ENCODE measurements at regions not wholly inside any gene's neighbourhood (a gene's known extent, or its start where the extent isn't known, plus 50 kb on each side); places are given as distances from the start of the nearest gene placed in this dataset.

- TF ChIP-seq, protein P1, sequence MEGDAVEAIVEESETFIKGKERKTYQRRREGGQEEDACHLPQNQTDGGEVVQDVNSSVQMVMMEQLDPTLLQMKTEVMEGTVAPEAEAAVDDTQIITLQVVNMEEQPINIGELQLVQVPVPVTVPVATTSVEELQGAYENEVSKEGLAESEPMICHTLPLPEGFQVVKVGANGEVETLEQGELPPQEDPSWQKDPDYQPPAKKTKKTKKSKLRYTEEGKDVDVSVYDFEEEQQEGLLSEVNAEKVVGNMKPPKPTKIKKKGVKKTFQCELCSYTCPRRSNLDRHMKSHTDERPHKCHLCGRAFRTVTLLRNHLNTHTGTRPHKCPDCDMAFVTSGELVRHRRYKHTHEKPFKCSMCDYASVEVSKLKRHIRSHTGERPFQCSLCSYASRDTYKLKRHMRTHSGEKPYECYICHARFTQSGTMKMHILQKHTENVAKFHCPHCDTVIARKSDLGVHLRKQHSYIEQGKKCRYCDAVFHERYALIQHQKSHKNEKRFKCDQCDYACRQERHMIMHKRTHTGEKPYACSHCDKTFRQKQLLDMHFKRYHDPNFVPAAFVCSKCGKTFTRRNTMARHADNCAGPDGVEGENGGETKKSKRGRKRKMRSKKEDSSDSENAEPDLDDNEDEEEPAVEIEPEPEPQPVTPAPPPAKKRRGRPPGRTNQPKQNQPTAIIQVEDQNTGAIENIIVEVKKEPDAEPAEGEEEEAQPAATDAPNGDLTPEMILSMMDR (IDR thresholded peaks at IDR 0.05) = no peak
- no peak for TF ChIP-seq EZH2phosphoT487 (IDR thresholded peaks at IDR 0.05)
- TF ChIP-seq EZH2 (IDR thresholded peaks at IDR 0.05) = no peak
Observed at GRCh38 chr5:2487152-2487763, 264.2 kb downstream of the IRX2 start.

Measured in neural progenitor cell (in vitro differentiated cells).